ENCODE measurements at regions not wholly inside any gene's neighbourhood (a gene's known extent, or its start where the extent isn't known, plus 50 kb on each side); places are given as distances from the start of the nearest gene placed in this dataset.

- no peak for TF ChIP-seq POLR2A (IDR thresholded peaks at IDR 0.05)
- no peak for TF ChIP-seq CTCF (IDR thresholded peaks at IDR 0.05)
- no peak for TF ChIP-seq POLR2AphosphoS5 (IDR thresholded peaks at IDR 0.05)
These were observed 439.6 kb upstream of the NMUR2 start for GRCh38 chr5:152844713-152845112.
